HL-60 (cell line): ENCODE measurements at regions not wholly inside any gene's neighbourhood (a gene's known extent, or its start where the extent isn't known, plus 50 kb on each side); places are given as distances from the start of the nearest gene placed in this dataset.

Experiments used
- GABPA ChIP-seq: IDR thresholded peaks from 2 replicates; pipeline ENCODE4 v1.6.1; 2012; ENCODE audit warnings: low read depth
- POLR2AphosphoS5 ChIP-seq: IDR thresholded peaks from 2 replicates; pipeline ENCODE4 v1.6.1; 2012; ENCODE audit warnings: low read depth
- TF ChIP-seq, protein P1 (sequence below): IDR thresholded peaks from one replicate; pipeline ENCODE4 v1.5.1; 2011; ENCODE audit warnings: low read length, control low read depth, inconsistent platforms; ENCODE audit not compliant: insufficient read depth

DNA sequence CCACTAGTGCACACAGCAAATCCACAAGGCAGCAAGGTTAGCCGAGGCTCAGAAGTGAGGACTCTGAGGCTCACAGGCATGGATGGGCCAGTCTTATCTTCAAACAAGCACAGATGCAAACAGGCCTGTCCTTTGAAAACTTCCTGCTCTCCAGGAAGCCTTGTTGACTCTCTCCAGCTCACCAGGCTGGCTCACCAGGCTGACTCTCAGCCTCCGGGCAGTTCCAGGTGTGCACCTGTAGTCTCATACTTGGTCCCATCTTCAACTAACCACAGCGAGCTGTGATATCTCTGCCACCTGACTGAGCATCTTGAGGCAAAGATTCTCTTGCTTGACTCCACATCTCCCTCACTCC is 173.9 kb upstream of the ZMIZ1 start:
- no peak for TF ChIP-seq POLR2AphosphoS5
- TF ChIP-seq, protein P1, sequence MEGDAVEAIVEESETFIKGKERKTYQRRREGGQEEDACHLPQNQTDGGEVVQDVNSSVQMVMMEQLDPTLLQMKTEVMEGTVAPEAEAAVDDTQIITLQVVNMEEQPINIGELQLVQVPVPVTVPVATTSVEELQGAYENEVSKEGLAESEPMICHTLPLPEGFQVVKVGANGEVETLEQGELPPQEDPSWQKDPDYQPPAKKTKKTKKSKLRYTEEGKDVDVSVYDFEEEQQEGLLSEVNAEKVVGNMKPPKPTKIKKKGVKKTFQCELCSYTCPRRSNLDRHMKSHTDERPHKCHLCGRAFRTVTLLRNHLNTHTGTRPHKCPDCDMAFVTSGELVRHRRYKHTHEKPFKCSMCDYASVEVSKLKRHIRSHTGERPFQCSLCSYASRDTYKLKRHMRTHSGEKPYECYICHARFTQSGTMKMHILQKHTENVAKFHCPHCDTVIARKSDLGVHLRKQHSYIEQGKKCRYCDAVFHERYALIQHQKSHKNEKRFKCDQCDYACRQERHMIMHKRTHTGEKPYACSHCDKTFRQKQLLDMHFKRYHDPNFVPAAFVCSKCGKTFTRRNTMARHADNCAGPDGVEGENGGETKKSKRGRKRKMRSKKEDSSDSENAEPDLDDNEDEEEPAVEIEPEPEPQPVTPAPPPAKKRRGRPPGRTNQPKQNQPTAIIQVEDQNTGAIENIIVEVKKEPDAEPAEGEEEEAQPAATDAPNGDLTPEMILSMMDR: no peak
- no peak for TF ChIP-seq GABPA
